ENCODE measurements at regions not wholly inside any gene's neighbourhood (a gene's known extent, or its start where the extent isn't known, plus 50 kb on each side); places are given as distances from the start of the nearest gene placed in this dataset.

DNA sequence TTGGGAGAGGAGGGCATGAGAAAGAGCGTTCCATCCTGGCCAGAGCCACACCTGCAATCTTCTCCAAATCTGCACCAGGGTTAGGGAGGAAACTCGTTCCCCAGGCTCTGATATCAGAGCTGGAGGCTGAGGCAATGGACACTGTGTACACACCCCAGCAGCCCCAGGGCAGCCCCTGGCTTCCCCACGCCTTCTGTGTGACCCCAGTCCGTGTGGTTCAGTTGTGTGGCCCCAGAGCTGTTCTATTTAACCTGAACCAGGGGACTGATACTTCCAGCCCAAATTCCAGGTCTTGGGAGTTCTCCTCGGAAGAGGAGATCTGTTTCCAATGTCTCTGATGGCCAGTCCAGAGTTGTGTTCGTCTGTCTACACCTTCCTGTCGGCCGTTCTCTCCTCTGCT is 242.6 kb upstream of the EXOC2 start:
- TF ChIP-seq, protein P1, sequence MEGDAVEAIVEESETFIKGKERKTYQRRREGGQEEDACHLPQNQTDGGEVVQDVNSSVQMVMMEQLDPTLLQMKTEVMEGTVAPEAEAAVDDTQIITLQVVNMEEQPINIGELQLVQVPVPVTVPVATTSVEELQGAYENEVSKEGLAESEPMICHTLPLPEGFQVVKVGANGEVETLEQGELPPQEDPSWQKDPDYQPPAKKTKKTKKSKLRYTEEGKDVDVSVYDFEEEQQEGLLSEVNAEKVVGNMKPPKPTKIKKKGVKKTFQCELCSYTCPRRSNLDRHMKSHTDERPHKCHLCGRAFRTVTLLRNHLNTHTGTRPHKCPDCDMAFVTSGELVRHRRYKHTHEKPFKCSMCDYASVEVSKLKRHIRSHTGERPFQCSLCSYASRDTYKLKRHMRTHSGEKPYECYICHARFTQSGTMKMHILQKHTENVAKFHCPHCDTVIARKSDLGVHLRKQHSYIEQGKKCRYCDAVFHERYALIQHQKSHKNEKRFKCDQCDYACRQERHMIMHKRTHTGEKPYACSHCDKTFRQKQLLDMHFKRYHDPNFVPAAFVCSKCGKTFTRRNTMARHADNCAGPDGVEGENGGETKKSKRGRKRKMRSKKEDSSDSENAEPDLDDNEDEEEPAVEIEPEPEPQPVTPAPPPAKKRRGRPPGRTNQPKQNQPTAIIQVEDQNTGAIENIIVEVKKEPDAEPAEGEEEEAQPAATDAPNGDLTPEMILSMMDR (IDR thresholded peaks at IDR 0.05; ENCODE audit: low read length): no peak
- no peak for TF ChIP-seq EZH2 (optimal IDR thresholded peaks at IDR 0.05; ENCODE audit: low read depth, low read length)

Data from MM.1S (cell line).